Astrocyte of the spinal cord (primary cell): ENCODE measurements at regions not wholly inside any gene's neighbourhood (a gene's known extent, or its start where the extent isn't known, plus 50 kb on each side); places are given as distances from the start of the nearest gene placed in this dataset.

Experiments
- DNase-seq: peaks from one replicate; pipeline ENCODE4 v3.0.0; 2011; ENCODE audit warnings: low read depth, low spot score
- H3K4me3 ChIP-seq: 2 replicates; pipeline ENCODE4 v1.5.1; 2011; ENCODE audit warnings: low read depth, mild to moderate bottlenecking, low read length, moderate library complexity
- in situ Hi-C: cut with HindIII; loops from 2 replicates; pipeline ENCODE4 v1.10.0; 2017; ENCODE audit warnings: low sequenced_read_pairs
- TF ChIP-seq, protein P1 (sequence below): IDR thresholded peaks from 2 replicates; pipeline ENCODE4 v1.5.1; 2012; ENCODE audit warnings: low read depth, mild to moderate bottlenecking, low read length, inconsistent platforms

DNA sequence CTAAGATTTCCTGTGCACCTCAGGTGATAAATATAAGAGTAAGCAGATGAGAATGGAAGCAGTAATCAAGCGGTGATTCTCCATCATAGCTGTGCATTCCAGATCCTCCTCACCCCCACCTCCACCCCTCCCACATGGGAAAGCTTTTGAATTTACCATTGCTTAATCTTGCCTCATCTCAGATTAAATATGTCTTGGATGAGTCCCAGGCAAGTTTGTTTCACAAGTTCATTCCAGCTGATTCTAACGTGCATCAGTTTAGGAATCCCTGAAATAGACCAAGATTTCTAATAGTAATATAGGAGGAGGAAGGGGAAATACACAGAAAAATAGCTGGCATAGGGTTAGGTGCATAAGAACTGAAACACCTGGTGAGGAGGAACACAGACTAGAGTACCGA is 396.2 kb upstream of the KIF2B start:
- DNase-seq: no peak
- in situ Hi-C loops: no loop called here
- TF ChIP-seq, protein P1, sequence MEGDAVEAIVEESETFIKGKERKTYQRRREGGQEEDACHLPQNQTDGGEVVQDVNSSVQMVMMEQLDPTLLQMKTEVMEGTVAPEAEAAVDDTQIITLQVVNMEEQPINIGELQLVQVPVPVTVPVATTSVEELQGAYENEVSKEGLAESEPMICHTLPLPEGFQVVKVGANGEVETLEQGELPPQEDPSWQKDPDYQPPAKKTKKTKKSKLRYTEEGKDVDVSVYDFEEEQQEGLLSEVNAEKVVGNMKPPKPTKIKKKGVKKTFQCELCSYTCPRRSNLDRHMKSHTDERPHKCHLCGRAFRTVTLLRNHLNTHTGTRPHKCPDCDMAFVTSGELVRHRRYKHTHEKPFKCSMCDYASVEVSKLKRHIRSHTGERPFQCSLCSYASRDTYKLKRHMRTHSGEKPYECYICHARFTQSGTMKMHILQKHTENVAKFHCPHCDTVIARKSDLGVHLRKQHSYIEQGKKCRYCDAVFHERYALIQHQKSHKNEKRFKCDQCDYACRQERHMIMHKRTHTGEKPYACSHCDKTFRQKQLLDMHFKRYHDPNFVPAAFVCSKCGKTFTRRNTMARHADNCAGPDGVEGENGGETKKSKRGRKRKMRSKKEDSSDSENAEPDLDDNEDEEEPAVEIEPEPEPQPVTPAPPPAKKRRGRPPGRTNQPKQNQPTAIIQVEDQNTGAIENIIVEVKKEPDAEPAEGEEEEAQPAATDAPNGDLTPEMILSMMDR: no peak
- H3K4me3 ChIP-seq: no peak overlapping the region

DNA sequence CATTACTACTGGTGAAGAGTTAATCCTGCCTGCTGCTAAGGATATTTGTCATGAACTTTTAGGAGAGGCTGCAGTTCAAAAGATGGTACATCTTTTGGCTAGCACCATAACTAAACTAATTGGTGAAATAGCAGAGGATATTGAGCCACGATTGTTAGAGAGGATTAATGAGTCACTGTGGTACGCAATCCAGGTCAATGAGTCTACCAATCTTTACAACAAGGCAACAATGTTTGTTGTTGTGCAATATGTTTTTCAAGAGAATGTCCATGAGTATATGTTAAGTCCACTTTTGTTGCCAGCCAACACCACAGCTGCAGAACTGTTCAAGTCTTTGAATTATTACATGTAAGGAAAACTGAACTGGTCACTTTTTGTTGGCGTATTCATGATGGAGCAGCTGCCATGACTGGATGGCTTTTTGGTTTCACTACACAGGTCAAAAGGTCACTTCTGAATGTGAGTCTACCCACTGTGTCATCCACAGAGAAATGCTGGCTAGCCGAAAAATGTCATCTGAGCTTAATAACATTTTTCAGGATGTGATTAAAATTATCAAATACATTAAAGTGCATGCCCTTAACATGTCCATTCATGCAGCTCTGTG is 402.6 kb upstream of the KIF2B start:
- in situ Hi-C loops: no loop called here
- TF ChIP-seq, protein P1: no peak
- no peak for DNase-seq
- H3K4me3 ChIP-seq: no peak overlapping the region

DNA sequence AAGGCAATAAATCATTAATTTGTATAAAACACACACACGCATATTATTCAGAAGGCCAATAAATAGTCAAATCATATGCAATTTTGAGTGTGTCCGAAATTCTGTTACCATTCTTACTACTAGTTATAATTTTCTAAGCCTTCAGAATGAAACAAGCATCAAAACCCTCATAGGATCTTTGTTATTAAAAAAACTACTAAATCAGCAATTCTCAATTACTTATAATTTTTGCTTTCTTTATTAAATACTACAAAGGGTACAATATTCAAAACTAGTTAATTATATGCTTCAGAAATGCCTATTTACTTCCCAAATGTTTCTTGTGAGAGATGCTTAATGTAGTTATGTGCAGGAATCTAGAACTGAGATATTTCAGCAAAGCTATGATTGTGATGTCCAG is 413.1 kb upstream of the KIF2B start:
- in situ Hi-C loops: no loop called here
- no peak overlapping the region for H3K4me3 ChIP-seq
- no peak for DNase-seq
- TF ChIP-seq, protein P1: no peak

DNA sequence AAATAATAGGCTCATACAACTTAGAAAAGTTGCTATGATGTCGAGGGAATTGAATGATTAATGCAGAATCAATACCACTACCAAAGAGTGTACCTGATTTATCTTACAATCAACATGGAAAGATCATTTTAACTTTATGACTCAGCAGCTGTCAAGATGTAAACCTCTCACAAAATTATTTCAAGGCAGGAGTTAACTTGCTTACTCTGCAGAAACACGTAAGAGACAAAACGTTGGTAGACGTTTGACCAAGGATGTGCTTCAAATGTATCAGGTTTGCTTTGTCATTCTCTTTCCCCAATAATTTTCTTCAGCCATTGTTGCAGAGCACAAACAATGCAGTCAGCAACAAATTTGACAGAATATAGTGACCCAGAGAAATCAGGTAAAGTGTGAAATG is 415.8 kb upstream of the KIF2B start:
- no peak for DNase-seq
- H3K4me3 ChIP-seq: no peak overlapping the region
- TF ChIP-seq, protein P1: no peak
- in situ Hi-C loops: no loop called here

DNA sequence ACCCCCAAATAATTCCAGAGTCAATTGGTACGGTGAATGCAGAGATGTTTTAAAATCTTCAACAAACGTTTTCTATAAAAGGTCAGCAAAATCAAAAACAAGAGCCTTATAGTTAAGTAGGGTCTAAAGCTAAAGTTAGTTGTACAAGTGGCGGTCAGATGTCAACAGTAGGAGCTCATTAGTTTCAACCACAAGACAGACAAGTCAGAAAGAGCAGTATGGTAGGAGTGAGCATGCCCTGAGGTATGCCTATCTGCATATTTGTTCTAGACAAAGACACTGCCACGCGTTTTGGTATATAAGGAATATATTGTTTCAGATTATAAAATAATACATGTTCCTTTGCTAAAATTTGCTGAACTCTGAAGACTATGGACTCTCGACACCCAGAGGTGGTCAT is 431.5 kb upstream of the KIF2B start:
- DNase-seq: no peak
- in situ Hi-C loops: no loop called here
- TF ChIP-seq, protein P1: no peak
- H3K4me3 ChIP-seq: no peak overlapping the region

DNA sequence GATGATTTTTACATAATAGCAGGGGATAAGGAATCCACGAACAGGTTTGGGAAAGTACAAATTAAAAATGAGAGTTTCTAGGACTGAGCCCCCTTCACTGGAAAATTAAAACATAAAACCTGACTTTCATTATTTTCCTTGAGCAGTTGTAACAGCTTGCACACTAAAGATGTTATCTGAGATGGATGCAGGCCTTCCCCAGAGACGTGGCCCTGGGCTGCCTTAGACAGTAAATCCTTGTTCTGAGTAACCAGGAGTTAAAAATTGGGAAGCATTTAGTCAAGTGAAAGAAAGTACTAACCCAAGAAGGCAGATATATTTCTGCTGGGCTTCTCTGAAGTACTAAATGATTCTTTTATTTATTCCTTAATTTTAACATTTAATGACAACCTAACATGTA is 432.2 kb upstream of the KIF2B start:
- no peak for DNase-seq
- H3K4me3 ChIP-seq: no peak overlapping the region
- in situ Hi-C loops: no loop called here
- TF ChIP-seq, protein P1: no peak

DNA sequence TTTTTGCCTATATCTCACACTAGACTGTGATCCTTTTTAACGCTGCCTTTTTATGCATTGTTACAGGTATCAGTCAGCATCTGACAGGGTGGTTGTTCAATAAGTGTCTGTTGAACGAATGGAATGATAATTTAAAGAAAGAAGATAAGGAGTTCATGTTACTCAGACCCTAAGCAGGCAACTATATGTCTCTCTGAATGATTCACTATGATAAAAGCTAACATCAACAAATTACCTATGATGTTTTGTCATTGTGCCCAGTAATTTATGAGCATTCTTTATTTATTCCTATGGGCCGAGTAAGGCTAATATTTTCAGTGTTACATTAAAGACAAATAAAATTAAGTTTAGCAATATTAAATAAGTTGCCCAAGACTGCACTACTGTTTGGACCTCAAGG is 435.0 kb upstream of the KIF2B start:
- TF ChIP-seq, protein P1: no peak
- no peak overlapping the region for H3K4me3 ChIP-seq
- no peak for DNase-seq
- in situ Hi-C loops: no loop called here
